ENCODE measurements at regions not wholly inside any gene's neighbourhood (a gene's known extent, or its start where the extent isn't known, plus 50 kb on each side); places are given as distances from the start of the nearest gene placed in this dataset.

DNA sequence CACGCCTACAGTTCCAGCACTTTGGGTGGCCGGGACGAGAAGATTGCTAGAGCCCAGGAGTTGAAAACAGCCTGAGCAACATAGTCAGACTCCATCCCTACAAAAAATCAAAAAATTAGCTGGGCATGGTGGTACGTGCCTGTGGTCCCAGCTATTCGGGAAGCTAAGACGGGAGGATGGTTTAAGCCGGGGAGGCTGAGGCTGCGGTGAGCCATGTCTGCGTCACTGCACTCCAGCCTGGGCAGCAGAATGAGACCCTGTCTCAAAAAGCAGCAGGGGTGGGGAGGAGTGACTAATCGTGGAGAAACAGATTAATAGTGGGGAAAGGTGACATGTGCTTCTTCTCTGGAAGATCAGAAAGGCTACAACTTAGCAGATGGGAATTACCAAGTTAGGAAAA is 58.1 kb upstream of the GPC1 start:
- TF ChIP-seq CTCF (conservative IDR thresholded peaks at IDR 0.05; ENCODE audit: low read depth, low read length) (no peak), NFE2L2 (IDR thresholded peaks at IDR 0.05; ENCODE audit: low read depth, low read length) (no peak)

Data from IMR-90 (cell line).